ENCODE measurements at regions not wholly inside any gene's neighbourhood (a gene's known extent, or its start where the extent isn't known, plus 50 kb on each side); places are given as distances from the start of the nearest gene placed in this dataset.

DNA sequence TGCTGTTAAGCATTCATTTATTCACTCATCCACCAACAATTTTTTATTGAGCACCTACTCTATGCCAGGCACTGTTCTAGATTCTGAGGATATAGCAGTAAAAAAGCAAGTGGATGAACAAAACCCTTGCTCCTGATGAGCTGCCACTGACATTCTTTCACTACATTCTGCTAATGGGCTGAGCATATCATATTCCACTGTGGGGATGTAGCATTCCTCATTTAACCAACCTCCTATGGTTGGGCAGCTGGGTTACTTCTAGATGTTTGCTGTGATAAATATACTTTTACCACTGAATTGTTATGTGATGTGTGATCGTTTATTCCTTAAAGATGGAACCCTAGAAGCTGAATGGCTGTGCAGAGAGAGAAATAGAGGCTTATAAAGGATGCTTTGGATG is 176.9 kb downstream of the MN1 start:
- ATAC-seq (no peak), DNase-seq (no peak)
- no peak overlapping the region for H3K4me3 ChIP-seq
- TF ChIP-seq, protein P1, sequence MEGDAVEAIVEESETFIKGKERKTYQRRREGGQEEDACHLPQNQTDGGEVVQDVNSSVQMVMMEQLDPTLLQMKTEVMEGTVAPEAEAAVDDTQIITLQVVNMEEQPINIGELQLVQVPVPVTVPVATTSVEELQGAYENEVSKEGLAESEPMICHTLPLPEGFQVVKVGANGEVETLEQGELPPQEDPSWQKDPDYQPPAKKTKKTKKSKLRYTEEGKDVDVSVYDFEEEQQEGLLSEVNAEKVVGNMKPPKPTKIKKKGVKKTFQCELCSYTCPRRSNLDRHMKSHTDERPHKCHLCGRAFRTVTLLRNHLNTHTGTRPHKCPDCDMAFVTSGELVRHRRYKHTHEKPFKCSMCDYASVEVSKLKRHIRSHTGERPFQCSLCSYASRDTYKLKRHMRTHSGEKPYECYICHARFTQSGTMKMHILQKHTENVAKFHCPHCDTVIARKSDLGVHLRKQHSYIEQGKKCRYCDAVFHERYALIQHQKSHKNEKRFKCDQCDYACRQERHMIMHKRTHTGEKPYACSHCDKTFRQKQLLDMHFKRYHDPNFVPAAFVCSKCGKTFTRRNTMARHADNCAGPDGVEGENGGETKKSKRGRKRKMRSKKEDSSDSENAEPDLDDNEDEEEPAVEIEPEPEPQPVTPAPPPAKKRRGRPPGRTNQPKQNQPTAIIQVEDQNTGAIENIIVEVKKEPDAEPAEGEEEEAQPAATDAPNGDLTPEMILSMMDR (IDR thresholded peaks at IDR 0.05 in 4 of 5, conservative IDR thresholded peaks at IDR 0.05 in 1 of 5), result no peak
- TF ChIP-seq POLR2A (IDR thresholded peaks at IDR 0.05), result no peak
- no peaks in the 10 kb centered on the region for H3K9me3 ChIP-seq
- intact Hi-C loops (cut with DNase I; ENCODE audit: low total_unique reads) (no loop called here), in situ Hi-C loops (cut with MboI; ENCODE audit: low sequenced_read_pairs in 4 of 4) (loop anchor here in 1 of 4 donors (25.0 kb wide), 1 partner anchor 163 kb away; no protein-coding TSS in a partner anchor)
- H3K4me1 ChIP-seq, result no peaks in the 10 kb centered on the region
- no peak overlapping the region for H3K27ac ChIP-seq
- no peaks in the 10 kb centered on the region for H3K36me3 ChIP-seq
- no peaks in the 10 kb centered on the region for H3K27me3 ChIP-seq

DNA sequence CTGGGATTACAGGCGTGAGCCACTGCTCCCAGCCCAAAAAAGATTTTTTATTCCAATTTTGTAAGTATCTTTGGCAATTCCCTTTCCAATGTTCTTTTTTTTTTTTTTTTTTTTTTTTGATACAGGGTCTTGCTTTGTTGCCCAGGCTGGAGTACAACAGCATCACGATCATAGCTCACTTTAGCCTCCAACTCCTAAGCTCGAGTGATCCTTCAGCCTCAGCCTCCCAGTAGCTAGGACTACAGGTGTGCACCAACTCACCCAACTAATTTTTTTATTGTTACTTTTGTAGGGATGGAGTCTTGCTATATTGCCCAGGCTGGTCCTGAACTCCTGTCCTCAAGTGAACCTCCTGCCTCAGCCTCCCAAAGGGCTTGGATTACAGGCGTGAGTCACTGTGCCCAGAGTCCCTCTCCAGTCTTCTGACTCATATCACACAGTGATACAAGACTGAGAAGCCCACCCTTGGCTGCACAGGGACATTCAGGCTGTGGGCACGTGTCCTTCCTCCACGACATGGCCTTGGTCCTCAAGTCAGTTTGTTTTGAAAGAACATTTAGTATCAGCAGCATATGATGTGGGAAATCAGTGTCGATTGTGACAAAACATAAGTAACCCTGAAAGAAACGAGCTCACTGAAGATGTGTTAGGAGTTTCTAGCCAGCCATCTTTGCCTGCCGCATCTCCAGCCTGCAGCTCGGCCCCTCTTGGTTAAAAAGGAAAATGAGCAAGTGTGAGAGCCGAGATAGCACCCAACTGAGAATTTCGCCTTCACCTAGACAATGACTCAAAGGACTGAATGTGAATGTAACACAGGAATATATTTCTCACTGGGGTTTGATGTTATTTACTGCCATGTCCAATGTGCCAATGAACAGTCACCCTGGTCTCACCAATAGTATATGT is 175.5 kb downstream of the MN1 start:
- Histone ChIP-seq H3K36me3 (no peaks in the 10 kb centered on the region), H3K9me3 (no peaks in the 10 kb centered on the region), H3K27me3 (no peaks in the 10 kb centered on the region), H3K4me1 (no peaks in the 10 kb centered on the region), H3K27ac (no peak overlapping the region), H3K4me3 (no peak overlapping the region)
- no peak for TF ChIP-seq POLR2A (IDR thresholded peaks at IDR 0.05)
- TF ChIP-seq, protein P1 (IDR thresholded peaks at IDR 0.05 in 4 of 5, conservative IDR thresholded peaks at IDR 0.05 in 1 of 5), result no peak
- ATAC-seq (no peak), DNase-seq (no peak)
- in situ Hi-C loops (cut with MboI; ENCODE audit: low sequenced_read_pairs in 4 of 4), result loop anchor here in 1 of 4 donors (25.0 kb wide), 1 partner anchor 161 kb away; no protein-coding TSS in a partner anchor
- intact Hi-C loops (cut with DNase I; ENCODE audit: low total_unique reads), result no loop called here

DNA sequence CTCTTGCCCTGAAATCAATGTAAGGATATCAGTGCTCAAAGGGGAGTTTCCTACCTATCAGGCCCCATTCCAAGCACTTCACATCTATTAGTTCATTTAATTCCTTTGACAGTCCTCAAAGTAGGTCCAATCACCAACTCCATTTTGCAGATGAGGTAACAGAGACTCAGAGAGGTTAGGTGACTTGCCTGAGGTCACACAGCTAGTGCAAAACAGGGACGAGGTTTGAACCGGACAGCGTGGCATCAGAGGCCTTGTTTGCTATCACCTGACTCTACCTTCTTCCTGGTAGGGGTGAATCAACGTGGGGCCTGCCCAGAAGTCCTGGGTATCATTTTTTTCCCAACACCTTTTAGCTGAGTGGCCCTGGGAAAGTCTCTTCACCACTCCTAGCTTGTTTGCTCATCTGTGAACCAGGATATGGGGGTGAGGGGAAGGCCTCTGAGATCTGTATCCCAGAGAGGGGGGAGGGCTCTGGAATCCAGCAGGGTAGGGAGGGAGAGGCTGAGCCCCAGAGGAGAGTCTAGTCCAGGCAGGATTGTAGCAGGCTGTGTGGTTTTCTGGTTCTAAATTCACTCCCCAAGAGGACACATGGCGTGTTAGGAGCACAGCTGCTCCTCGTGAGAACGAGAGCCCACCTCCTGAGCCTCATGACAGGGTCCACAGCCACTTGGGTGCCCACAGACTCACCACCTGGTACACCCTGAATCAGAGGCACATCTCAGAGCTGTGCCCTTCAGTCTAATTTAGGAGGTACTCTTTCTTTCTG is 174.7 kb downstream of the MN1 start:
- DNase-seq (no peak), ATAC-seq (no peak)
- H3K4me1 ChIP-seq, result no peaks in the 10 kb centered on the region
- intact Hi-C loops (cut with DNase I; ENCODE audit: low total_unique reads), result no loop called here
- no peak overlapping the region for H3K4me3 ChIP-seq
- in situ Hi-C loops (cut with MboI; ENCODE audit: low sequenced_read_pairs in 4 of 4), result loop anchor here in 1 of 4 donors (25.0 kb wide), 1 partner anchor 160 kb away; no protein-coding TSS in a partner anchor
- no peaks in the 10 kb centered on the region for H3K36me3 ChIP-seq
- H3K9me3 ChIP-seq, result no peaks in the 10 kb centered on the region
- TF ChIP-seq POLR2A (IDR thresholded peaks at IDR 0.05), result no peak
- TF ChIP-seq, protein P1 (IDR thresholded peaks at IDR 0.05 in 4 of 5, conservative IDR thresholded peaks at IDR 0.05 in 1 of 5), result no peak
- H3K27ac ChIP-seq, result no peak overlapping the region
- H3K27me3 ChIP-seq, result no peaks in the 10 kb centered on the region

DNA sequence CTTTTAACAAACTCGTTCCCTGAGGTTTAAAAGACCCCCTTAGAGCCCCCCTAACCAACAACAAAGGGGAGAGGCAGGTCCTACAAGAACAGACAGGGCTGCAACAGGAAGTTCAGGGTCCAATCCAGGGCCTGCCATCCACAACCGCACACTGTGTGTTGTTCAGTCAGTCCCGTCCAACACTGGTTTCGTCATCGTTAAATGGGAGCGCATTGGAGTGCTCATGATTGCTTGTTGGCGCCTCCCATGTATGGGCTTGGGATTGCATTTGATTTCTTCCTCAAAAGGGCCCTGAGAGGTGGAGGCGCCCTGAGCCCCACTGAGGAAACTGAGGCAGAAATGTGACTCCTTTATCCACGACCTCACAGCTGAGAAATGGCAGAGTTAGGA is 174.1 kb downstream of the MN1 start:
- no peaks in the 10 kb centered on the region for H3K9me3 ChIP-seq
- no peaks in the 10 kb centered on the region for H3K27me3 ChIP-seq
- TF ChIP-seq, protein P1 (IDR thresholded peaks at IDR 0.05 in 4 of 5, conservative IDR thresholded peaks at IDR 0.05 in 1 of 5), result no peak
- no peak for TF ChIP-seq POLR2A (IDR thresholded peaks at IDR 0.05)
- DNase-seq, result no peak
- no peaks in the 10 kb centered on the region for H3K4me1 ChIP-seq
- intact Hi-C loops (cut with DNase I; ENCODE audit: low total_unique reads) (no loop called here), in situ Hi-C loops (cut with MboI; ENCODE audit: low sequenced_read_pairs in 4 of 4) (loop anchor here in 1 of 4 donors (25.0 kb wide), 1 partner anchor 160 kb away; no protein-coding TSS in a partner anchor)
- no peak overlapping the region for H3K27ac ChIP-seq
- H3K36me3 ChIP-seq, result no peaks in the 10 kb centered on the region
- ATAC-seq, result no peak
- no peak overlapping the region for H3K4me3 ChIP-seq

Measured in gastrocnemius medialis (tissue), 4 donors.